ENCODE measurements at regions not wholly inside any gene's neighbourhood (a gene's known extent, or its start where the extent isn't known, plus 50 kb on each side); places are given as distances from the start of the nearest gene placed in this dataset.

DNA sequence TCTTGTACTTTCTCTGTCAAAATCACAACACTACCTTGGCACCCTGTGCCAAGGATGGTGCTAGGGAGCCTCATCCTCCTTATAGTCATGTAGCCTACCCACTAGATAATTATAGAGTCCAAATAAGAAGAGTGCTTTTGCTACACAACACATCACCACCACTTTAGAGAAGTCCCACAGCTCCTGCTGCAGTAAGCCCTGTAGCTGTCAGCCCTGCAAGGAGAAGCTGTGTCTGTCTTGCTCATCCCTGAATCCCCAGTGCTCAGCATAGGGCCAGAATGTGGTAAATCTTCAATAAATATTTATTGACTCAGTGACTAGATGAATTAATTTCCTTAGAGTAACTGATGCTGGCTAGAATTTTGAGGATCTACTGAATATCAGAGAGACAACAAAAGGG, 190.8 kb downstream of the ZNF621 start:
- TF ChIP-seq, protein P1, sequence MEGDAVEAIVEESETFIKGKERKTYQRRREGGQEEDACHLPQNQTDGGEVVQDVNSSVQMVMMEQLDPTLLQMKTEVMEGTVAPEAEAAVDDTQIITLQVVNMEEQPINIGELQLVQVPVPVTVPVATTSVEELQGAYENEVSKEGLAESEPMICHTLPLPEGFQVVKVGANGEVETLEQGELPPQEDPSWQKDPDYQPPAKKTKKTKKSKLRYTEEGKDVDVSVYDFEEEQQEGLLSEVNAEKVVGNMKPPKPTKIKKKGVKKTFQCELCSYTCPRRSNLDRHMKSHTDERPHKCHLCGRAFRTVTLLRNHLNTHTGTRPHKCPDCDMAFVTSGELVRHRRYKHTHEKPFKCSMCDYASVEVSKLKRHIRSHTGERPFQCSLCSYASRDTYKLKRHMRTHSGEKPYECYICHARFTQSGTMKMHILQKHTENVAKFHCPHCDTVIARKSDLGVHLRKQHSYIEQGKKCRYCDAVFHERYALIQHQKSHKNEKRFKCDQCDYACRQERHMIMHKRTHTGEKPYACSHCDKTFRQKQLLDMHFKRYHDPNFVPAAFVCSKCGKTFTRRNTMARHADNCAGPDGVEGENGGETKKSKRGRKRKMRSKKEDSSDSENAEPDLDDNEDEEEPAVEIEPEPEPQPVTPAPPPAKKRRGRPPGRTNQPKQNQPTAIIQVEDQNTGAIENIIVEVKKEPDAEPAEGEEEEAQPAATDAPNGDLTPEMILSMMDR (IDR thresholded peaks at IDR 0.05) = no peak
- DNase-seq (no peak), ATAC-seq (no peak)
- no peaks in the 10 kb centered on the region for H3K9me3 ChIP-seq
- intact Hi-C loops (cut with DNase I) = no loop called here
- H3K27me3 ChIP-seq (ENCODE audit: insufficient read depth in 3 of 3, low read length in 2 of 3) = no peaks in the 10 kb centered on the region
- H3K4me3 ChIP-seq = no peak overlapping the region
- H3K4me1 ChIP-seq = peaks cover 8% of the 10 kb centered on the region
- H3K27ac ChIP-seq = no peak overlapping the region
- no peaks in the 10 kb centered on the region for H3K36me3 ChIP-seq (ENCODE audit: insufficient read depth in 1 of 2, low read depth in 1 of 2)

DNA sequence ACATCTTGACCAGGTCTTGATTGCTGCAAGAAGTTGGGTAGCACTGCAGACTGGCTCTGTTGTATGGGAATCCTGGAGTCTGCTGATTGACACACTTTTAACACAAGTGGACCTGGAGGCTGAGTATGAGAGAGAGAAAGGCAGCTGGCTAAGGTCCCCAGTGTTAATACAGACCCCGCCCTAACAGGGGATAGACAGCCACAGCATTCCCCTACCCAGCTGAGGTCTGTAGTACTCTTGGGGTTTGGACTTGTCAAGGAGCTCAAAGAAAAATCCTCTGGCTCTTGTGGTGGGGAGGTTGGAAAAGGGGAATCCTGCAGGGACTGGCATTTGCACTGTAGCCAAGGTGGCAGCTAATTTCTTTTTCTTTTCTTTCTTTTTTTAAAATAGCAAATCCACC, 192.7 kb downstream of the ZNF621 start:
- Histone ChIP-seq H3K4me3 (no peak overlapping the region), H3K9me3 (no peaks in the 10 kb centered on the region), H3K36me3 (ENCODE audit: insufficient read depth in 1 of 2, low read depth in 1 of 2) (no peaks in the 10 kb centered on the region), H3K27me3 (ENCODE audit: insufficient read depth in 3 of 3, low read length in 2 of 3) (no peaks in the 10 kb centered on the region), H3K27ac (no peak overlapping the region), H3K4me1 (peaks cover 8% of the 10 kb centered on the region)
- ATAC-seq (no peak), DNase-seq (no peak)
- TF ChIP-seq, protein P1 (IDR thresholded peaks at IDR 0.05) = no peak
- intact Hi-C loops (cut with DNase I) = no loop called here
- WGBS, 3 donors = 81 to 95% (median 90%) methylated on average over 1 of the region's 1 CpG

DNA sequence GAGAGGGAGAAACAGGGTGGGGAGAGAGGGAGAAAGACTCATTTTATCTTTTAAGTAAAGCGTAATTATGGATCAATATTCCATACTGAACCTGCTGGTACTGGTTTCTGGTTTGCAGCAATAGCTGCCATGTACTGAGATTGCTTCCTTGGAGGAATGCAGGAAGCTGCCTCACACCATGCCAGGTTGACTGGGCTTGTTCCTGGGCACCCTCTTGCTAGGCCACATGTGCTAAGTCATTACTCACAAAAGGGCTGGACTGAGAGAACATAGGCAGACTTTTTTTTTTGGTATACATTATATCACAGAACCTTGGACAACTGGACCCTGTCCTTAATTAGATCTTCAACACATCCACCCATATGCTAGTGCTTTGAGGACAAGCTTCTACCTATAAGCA, 193.4 kb downstream of the ZNF621 start:
- Histone ChIP-seq H3K36me3 (ENCODE audit: insufficient read depth in 1 of 2, low read depth in 1 of 2) (no peaks in the 10 kb centered on the region), H3K27ac (no peak overlapping the region), H3K27me3 (ENCODE audit: insufficient read depth in 3 of 3, low read length in 2 of 3) (no peaks in the 10 kb centered on the region), H3K4me1 (peaks cover 8% of the 10 kb centered on the region), H3K4me3 (no peak overlapping the region), H3K9me3 (no peaks in the 10 kb centered on the region)
- TF ChIP-seq, protein P1 (IDR thresholded peaks at IDR 0.05) = no peak
- intact Hi-C loops (cut with DNase I) = no loop called here
- 95 to 97% (median 96%) methylated on average over 1 of the region's 1 CpG for WGBS, 3 donors
- no peak for ATAC-seq
- no peak for DNase-seq

DNA sequence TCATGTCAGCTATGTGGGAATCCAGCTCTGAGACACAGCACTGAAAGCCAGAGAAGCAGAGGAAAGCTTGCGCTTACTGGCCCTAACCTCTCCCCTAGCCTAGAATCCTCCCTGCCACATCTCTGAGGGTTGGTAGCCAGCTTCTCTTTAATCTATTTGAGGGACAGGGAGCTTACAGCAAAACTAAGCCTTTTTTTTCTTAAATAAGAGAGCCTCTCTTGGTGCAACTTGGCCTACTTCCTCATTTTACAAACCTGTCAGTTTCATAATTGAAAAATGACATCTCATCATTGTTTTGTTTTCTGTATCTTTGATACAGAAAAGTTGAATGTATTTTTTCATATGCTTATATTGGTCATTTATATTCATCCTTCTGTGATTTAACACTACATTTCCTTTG, 193.9 kb downstream of the ZNF621 start:
- TF ChIP-seq, protein P1 (IDR thresholded peaks at IDR 0.05) = no peak
- intact Hi-C loops (cut with DNase I) = no loop called here
- H3K9me3 ChIP-seq = no peaks in the 10 kb centered on the region

DNA sequence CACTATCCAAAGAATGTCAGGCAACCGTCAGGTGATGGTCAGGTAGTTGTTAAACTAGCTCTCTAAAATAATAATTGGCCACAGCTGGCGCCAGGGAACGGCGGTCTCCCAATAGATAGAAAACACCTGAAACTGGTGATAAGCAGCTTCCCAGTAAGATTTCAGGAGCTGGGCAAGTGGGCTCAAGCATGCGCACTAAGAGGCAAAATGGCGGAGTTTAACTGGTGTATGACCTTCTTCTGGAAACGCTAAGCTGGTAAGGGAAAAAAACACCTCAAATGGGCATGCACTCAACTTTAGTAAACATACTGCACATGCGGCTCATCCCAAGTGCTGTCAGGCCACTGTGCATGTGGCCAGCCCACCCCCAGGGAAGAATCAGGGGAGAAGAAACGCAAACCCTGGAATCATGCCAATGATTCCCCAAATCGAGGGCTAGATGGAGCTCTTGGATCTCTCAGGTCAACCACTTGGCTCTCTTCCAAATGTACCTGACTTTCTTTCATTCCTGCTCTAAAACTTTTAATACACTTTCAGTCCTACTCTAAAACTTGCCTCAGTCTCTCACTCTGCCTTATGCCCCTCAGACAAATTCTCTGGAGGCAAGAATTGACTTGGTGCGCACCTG, 195.0 kb downstream of the ZNF621 start:
- Histone ChIP-seq H3K4me3 (no peak overlapping the region), H3K4me1 (no peaks in the 10 kb centered on the region), H3K27ac (no peak overlapping the region), H3K9me3 (no peaks in the 10 kb centered on the region), H3K27me3 (ENCODE audit: insufficient read depth in 3 of 3, low read length in 2 of 3) (no peaks in the 10 kb centered on the region), H3K36me3 (ENCODE audit: insufficient read depth in 1 of 2, low read depth in 1 of 2) (no peaks in the 10 kb centered on the region)
- DNase-seq = no peak
- ATAC-seq = no peak
- intact Hi-C loops (cut with DNase I) = no loop called here
- 76 to 81% (median 77%) methylated on average over 11 of the region's 11 CpGs for WGBS, 3 donors
- TF ChIP-seq, protein P1 (IDR thresholded peaks at IDR 0.05) = peak; percentile 36

More for the DNA sequence above, 193.9 kb downstream of the ZNF621 start:
- WGBS, 3 donors = 74 to 96% (median 94%) methylated on average over 1 of the region's 1 CpG
- no peaks in the 10 kb centered on the region for H3K36me3 ChIP-seq (ENCODE audit: insufficient read depth in 1 of 2, low read depth in 1 of 2)
- peaks cover 3% of the 10 kb centered on the region for H3K4me1 ChIP-seq
- H3K4me3 ChIP-seq = no peak overlapping the region
- no peaks in the 10 kb centered on the region for H3K27me3 ChIP-seq (ENCODE audit: insufficient read depth in 3 of 3, low read length in 2 of 3)
- ATAC-seq (no peak), DNase-seq (no peak)
- no peak overlapping the region for H3K27ac ChIP-seq
